Hepatocyte (in vitro differentiated cells): ENCODE measurements at regions not wholly inside any gene's neighbourhood (a gene's known extent, or its start where the extent isn't known, plus 50 kb on each side); places are given as distances from the start of the nearest gene placed in this dataset.
"Not testable (repeated sequence)": the region's sequence is repeated elsewhere in the genome, so short reads cannot be mapped to it uniquely, and the experiment has no call there.

Source experiments
- DNase-seq: peaks from one replicate; pipeline ENCODE4 v3.0.0-alpha.2; 2016; ENCODE audit warnings: low spot score
- H2AFZ ChIP-seq: fragments of 200-600 bp; sonication (generic); 2 replicates; pipeline ENCODE4 v1.6.0; 2016; ENCODE audit warnings: antibody characterized with exemption, mild to moderate bottlenecking
- H3K27ac ChIP-seq: fragments of 200-600 bp; sonication (generic); 2 replicates; pipeline ENCODE4 v1.5.1; 2016; ENCODE audit warnings: mild to moderate bottlenecking
- H3K27me3 ChIP-seq: fragments of 200-600 bp; sonication (generic); 2 replicates; pipeline ENCODE4 v1.6.1; 2016
- H3K36me3 ChIP-seq: fragments of 200-600 bp; sonication (generic); replicated peaks from 2 replicates; pipeline ENCODE4 v1.5.1; 2016; ENCODE audit warnings: low read depth; ENCODE audit not compliant: insufficient read depth
- H3K4me1 ChIP-seq: fragments of 200-600 bp; sonication (generic); 2 replicates; pipeline ENCODE4 v1.5.1; 2016; ENCODE audit warnings: mild to moderate bottlenecking, moderate library complexity; ENCODE audit not compliant: insufficient read depth
- H3K4me2 ChIP-seq: fragments of 200-600 bp; sonication (generic); 2 replicates; pipeline ENCODE4 v1.6.0; 2016
- H3K4me3 ChIP-seq: fragments of 200-600 bp; sonication (generic); 2 replicates; pipeline ENCODE4 v1.5.1; 2016; ENCODE audit warnings: mild to moderate bottlenecking
- H3K79me2 ChIP-seq: fragments of 200-600 bp; sonication (generic); 2 replicates; pipeline ENCODE4 v1.6.0; 2017; ENCODE audit warnings: mild to moderate bottlenecking
- H3K9me2 ChIP-seq: fragments of 200-600 bp; sonication (generic); replicated peaks from 2 replicates; pipeline ENCODE4 v1.6.0; 2017; ENCODE audit warnings: mild to moderate bottlenecking; ENCODE audit not compliant: insufficient read depth
- H3K9me3 ChIP-seq: fragments of 200-600 bp; sonication (generic); 2 replicates; pipeline ENCODE4 v1.5.1; 2016; ENCODE audit warnings: low read depth, mild to moderate bottlenecking
- H4K20me1 ChIP-seq: fragments of 200-600 bp; sonication (generic); 2 replicates; pipeline ENCODE4 v1.6.0; 2016; ENCODE audit warnings: mild to moderate bottlenecking; ENCODE audit not compliant: insufficient read depth, poor library complexity, severe bottlenecking
- CTCF ChIP-seq: fragments of 200-600 bp; sonication (generic); IDR thresholded peaks from 2 replicates; pipeline ENCODE4 v1.5.1; 2016; ENCODE audit warnings: antibody characterized with exemption, mild to moderate bottlenecking; ENCODE audit not compliant: poor library complexity
- EZH2 ChIP-seq: fragments of 200-600 bp; sonication (generic); IDR thresholded peaks from 2 replicates; pipeline ENCODE4 v1.6.1; 2016; ENCODE audit warnings: antibody characterized with exemption, mild to moderate bottlenecking, borderline replicate concordance
- EZH2phosphoT487 ChIP-seq: fragments of 200-600 bp; sonication (generic); IDR thresholded peaks from one replicate; pipeline ENCODE4 v1.6.1; 2018; ENCODE audit warnings: antibody characterized with exemption, mild to moderate bottlenecking, low read depth, moderate library complexity; ENCODE audit not compliant: unreplicated experiment, severe bottlenecking
- WGBS: methylation state at CpG from one replicate; pipeline ENCODE4 v1.1.6; 2016; ENCODE audit warnings: low lambda C conversion rate; ENCODE audit errors: missing lambda C conversion rate; 5-methylcytosine and 5-hydroxymethylcytosine counted together

- no peak for DNase-seq
- H3K4me2 ChIP-seq: no peak overlapping the region
- no peaks in the 10 kb centered on the region for H3K27me3 ChIP-seq
- H3K9me3 ChIP-seq: no peaks in the 10 kb centered on the region
- peaks cover 6% of the 10 kb centered on the region for H3K4me1 ChIP-seq
- WGBS: 100% methylated on average over 7 of the region's 7 CpGs
- H3K36me3 ChIP-seq: no peaks in the 10 kb centered on the region
- H3K4me3 ChIP-seq: no peak overlapping the region
- H3K9me2 ChIP-seq: no peaks in the 10 kb centered on the region
- TF ChIP-seq EZH2: no peak
- no peak for TF ChIP-seq EZH2phosphoT487
- TF ChIP-seq CTCF: no peak
- H2AFZ ChIP-seq: no peak overlapping the region
- no peaks in the 10 kb centered on the region for H4K20me1 ChIP-seq
- H3K27ac ChIP-seq: no peak overlapping the region
- no peaks in the 10 kb centered on the region for H3K79me2 ChIP-seq
Measured at GRCh38 chr21:35597750-35598339, 462.5 kb downstream of the SETD4 start.

- no peaks in the 10 kb centered on the region for H4K20me1 ChIP-seq
- TF ChIP-seq EZH2 (no peak), EZH2phosphoT487 (no peak)
- H3K4me1 ChIP-seq: peaks cover 12% of the 10 kb centered on the region
- H3K79me2 ChIP-seq: no peaks in the 10 kb centered on the region
- H3K4me3 ChIP-seq: no peak overlapping the region
- no peak overlapping the region for H3K27ac ChIP-seq
- no peak overlapping the region for H3K4me2 ChIP-seq
- H3K36me3 ChIP-seq: no peaks in the 10 kb centered on the region
- no peaks in the 10 kb centered on the region for H3K9me2 ChIP-seq
- H3K9me3 ChIP-seq: no peaks in the 10 kb centered on the region
- no peaks in the 10 kb centered on the region for H3K27me3 ChIP-seq
- 97% methylated on average over 5 of the region's 5 CpGs for WGBS
- no peak overlapping the region for H2AFZ ChIP-seq
- DNase-seq: no peak
Measured at GRCh38 chr21:35594905-35595304, 465.4 kb downstream of the SETD4 start.

GRCh38 chr21:35593000-35593502, 467.3 kb downstream of the SETD4 start:
- no peak overlapping the region for H3K4me3 ChIP-seq
- H3K9me2 ChIP-seq: no peaks in the 10 kb centered on the region
- no peak overlapping the region for H3K27ac ChIP-seq
- no peaks in the 10 kb centered on the region for H3K36me3 ChIP-seq
- no peak for DNase-seq
- WGBS: 26% methylated on average over 5 of the region's 5 CpGs
- H3K4me2 ChIP-seq: peak overlapping the region; percentile 15
- H2AFZ ChIP-seq: peak overlapping the region; percentile 13
- H3K9me3 ChIP-seq: no peaks in the 10 kb centered on the region
- no peaks in the 10 kb centered on the region for H3K27me3 ChIP-seq
- no peak for TF ChIP-seq CTCF
- TF ChIP-seq EZH2phosphoT487: no peak
- TF ChIP-seq EZH2: no peak
- H3K4me1 ChIP-seq: peaks cover 12% of the 10 kb centered on the region
- H3K79me2 ChIP-seq: no peaks in the 10 kb centered on the region
- H4K20me1 ChIP-seq: no peaks in the 10 kb centered on the region

- not testable (repeated sequence) for H3K27me3 ChIP-seq, H3K36me3 ChIP-seq, H3K4me2 ChIP-seq, H3K27ac ChIP-seq, H4K20me1 ChIP-seq, DNase-seq, H3K9me3 ChIP-seq, H3K9me2 ChIP-seq, H2AFZ ChIP-seq, H3K79me2 ChIP-seq, H3K4me3 ChIP-seq
- WGBS: 96% methylated on average over 3 of the region's 3 CpGs
- H3K4me1 ChIP-seq: peaks cover 19% of the 10 kb centered on the region
Measured at GRCh38 chr21:35590284-35590683, 470.0 kb downstream of the SETD4 start.
